ENCODE measurements at regions not wholly inside any gene's neighbourhood (a gene's known extent, or its start where the extent isn't known, plus 50 kb on each side); places are given as distances from the start of the nearest gene placed in this dataset.

GRCh38 chr4:20181926-20182325 is 69.8 kb upstream of the SLIT2 start:
- TF ChIP-seq CTCF (IDR thresholded peaks at IDR 0.05; ENCODE audit: low read depth, low read length): no peak
- no peak for DNase-seq (ENCODE audit: extremely low read depth, low read depth)

GRCh38 chr4:20180509-20180908 is 71.2 kb upstream of the SLIT2 start:
- no peak for TF ChIP-seq CTCF (IDR thresholded peaks at IDR 0.05; ENCODE audit: low read depth, low read length)
- no peak for DNase-seq (ENCODE audit: extremely low read depth, low read depth)

GRCh38 chr4:20178902-20179576 is 72.7 kb upstream of the SLIT2 start:
- TF ChIP-seq CTCF (IDR thresholded peaks at IDR 0.05; ENCODE audit: low read depth, low read length): no peak
- DNase-seq (ENCODE audit: extremely low read depth, low read depth): no peak

GRCh38 chr4:20176881-20177280 is 74.8 kb upstream of the SLIT2 start:
- no peak for DNase-seq (ENCODE audit: extremely low read depth, low read depth)
- TF ChIP-seq CTCF (IDR thresholded peaks at IDR 0.05; ENCODE audit: low read depth, low read length): no peak

GRCh38 chr4:20172070-20172760 is 79.5 kb upstream of the SLIT2 start:
- no peak for TF ChIP-seq CTCF (IDR thresholded peaks at IDR 0.05; ENCODE audit: low read depth, low read length)
- no peak for DNase-seq (ENCODE audit: extremely low read depth, low read depth)

- DNase-seq (ENCODE audit: extremely low read depth, low read depth): no peak
- no peak for TF ChIP-seq CTCF (IDR thresholded peaks at IDR 0.05; ENCODE audit: low read depth, low read length)
Observed at GRCh38 chr4:20166544-20166943, 85.2 kb upstream of the SLIT2 start.

GRCh38 chr4:20159516-20159915 is 92.2 kb upstream of the SLIT2 start:
- TF ChIP-seq CTCF (IDR thresholded peaks at IDR 0.05; ENCODE audit: low read depth, low read length): no peak
- no peak for DNase-seq (ENCODE audit: extremely low read depth, low read depth)

Measured in AG09319 (cell line).